Epithelial cell of proximal tubule (primary cell): ENCODE measurements at regions not wholly inside any gene's neighbourhood (a gene's known extent, or its start where the extent isn't known, plus 50 kb on each side); places are given as distances from the start of the nearest gene placed in this dataset.

ENCODE experiments used
- DNase-seq: peaks from one replicate; pipeline ENCODE4 v3.0.0-alpha.2; 2011; ENCODE audit warnings: low read depth
- H3K4me3 ChIP-seq: 2 replicates; pipeline ENCODE4 v1.5.1; 2011; ENCODE audit warnings: low read depth, mild to moderate bottlenecking, low read length
- TF ChIP-seq, protein P1 (sequence below): conservative IDR thresholded peaks from 2 replicates; pipeline ENCODE4 v1.5.1; 2012; ENCODE audit warnings: low read depth, mild to moderate bottlenecking, low read length

GRCh38 chr5:56712895-56713591 lies 102.3 kb upstream of the MAP3K1 start:
- DNase-seq, result no peak
- H3K4me3 ChIP-seq, result no peak overlapping the region
- TF ChIP-seq, protein P1, sequence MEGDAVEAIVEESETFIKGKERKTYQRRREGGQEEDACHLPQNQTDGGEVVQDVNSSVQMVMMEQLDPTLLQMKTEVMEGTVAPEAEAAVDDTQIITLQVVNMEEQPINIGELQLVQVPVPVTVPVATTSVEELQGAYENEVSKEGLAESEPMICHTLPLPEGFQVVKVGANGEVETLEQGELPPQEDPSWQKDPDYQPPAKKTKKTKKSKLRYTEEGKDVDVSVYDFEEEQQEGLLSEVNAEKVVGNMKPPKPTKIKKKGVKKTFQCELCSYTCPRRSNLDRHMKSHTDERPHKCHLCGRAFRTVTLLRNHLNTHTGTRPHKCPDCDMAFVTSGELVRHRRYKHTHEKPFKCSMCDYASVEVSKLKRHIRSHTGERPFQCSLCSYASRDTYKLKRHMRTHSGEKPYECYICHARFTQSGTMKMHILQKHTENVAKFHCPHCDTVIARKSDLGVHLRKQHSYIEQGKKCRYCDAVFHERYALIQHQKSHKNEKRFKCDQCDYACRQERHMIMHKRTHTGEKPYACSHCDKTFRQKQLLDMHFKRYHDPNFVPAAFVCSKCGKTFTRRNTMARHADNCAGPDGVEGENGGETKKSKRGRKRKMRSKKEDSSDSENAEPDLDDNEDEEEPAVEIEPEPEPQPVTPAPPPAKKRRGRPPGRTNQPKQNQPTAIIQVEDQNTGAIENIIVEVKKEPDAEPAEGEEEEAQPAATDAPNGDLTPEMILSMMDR, result no peak

- TF ChIP-seq, protein P1, result no peak
- no peak overlapping the region for H3K4me3 ChIP-seq
- DNase-seq, result no peak
Observed at GRCh38 chr5:56710826-56711590, 104.3 kb upstream of the MAP3K1 start.

DNA sequence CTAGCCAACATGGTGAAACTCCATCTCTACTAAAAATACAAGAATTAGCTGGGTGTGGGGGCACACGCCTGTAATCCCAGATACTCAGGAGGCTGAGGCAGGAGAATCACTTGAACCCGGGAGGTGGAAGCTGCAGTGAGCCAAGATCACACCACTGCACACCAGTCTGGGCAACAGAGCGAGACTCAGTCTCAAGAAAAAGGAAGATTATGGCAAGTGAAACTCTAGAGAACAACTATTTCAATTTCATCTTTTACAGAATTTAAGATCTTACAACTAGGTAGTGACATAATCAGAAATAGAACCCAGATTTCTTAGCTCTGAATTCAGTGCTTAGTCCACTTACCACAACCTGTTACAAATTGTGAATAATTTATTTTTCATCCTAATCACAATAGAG lies 108.8 kb upstream of the MAP3K1 start:
- H3K4me3 ChIP-seq, result no peak overlapping the region
- DNase-seq, result no peak
- TF ChIP-seq, protein P1, result no peak

GRCh38 chr5:56705217-56705616 lies 110.1 kb upstream of the MAP3K1 start:
- TF ChIP-seq, protein P1, result no peak
- H3K4me3 ChIP-seq, result no peak overlapping the region
- DNase-seq, result no peak

DNA sequence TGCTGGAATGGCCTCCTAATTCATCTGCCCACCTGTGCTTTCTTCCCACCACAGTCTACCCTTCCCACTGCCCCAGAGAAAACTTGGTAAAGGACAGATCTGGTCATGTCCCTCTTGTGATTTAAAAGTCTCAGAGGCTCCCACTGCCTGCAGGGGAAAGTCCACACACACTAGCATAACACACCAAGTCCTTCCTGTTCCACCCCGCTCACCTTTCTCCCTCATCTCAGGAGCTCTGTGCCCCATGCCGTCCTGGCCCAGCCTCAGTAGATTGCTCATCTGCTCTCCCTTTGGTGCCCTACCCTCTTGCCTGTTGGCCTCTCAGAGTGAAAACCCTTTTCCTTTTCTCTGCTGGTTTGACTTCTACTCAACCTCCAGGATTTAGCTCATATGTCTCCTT lies 111.4 kb upstream of the MAP3K1 start:
- no peak for DNase-seq
- TF ChIP-seq, protein P1, result no peak

DNA sequence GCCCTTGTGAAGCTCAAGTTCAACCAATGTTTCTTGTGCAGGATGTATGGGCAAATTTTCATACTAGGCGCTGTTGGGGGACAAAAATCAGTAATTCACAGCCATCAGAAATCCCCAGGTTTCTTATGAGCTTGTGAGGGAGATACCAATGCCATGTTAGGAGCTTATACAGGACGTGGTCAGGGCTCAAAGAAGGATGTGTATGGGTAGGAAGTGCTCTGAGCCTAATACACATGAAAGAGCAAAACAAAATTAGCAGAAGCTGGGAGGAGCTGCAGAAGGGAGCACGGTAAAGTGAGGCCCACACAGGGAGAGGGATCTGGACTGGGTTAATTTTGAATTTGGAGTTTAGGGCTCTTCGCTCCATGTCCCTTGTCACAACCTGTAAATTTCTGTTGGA lies 114.6 kb upstream of the MAP3K1 start:
- TF ChIP-seq, protein P1, result no peak
- no peak overlapping the region for H3K4me3 ChIP-seq
- no peak for DNase-seq

More for the DNA sequence above, 111.4 kb upstream of the MAP3K1 start:
- no peak overlapping the region for H3K4me3 ChIP-seq
